Body of pancreas (tissue), 4 donors: ENCODE measurements at regions not wholly inside any gene's neighbourhood (a gene's known extent, or its start where the extent isn't known, plus 50 kb on each side); places are given as distances from the start of the nearest gene placed in this dataset.
A peak's percentile ranks its signal among the peaks of the same experiment; 100 is the strongest.

ENCODE experiments used
- ATAC-seq: fragments of 150-250 bp; one replicate; pipeline ENCODE4 v1.9.1; 2016
- DNase-seq, 4 donors: peaks; one replicate each; pipeline ENCODE4 v3.0.0-alpha.2; 2019
- H3K27ac ChIP-seq, 4 donors: fragments of 200-600 bp; sonication (generic); 1 replicate in 3 of 4; 2 replicates in 1 of 4; pipeline versions ENCODE4 v1.5.1 to v1.6.1; 2016 to 2019; ENCODE audit warnings: mild to moderate bottlenecking in 1 of 4, mixed read lengths in 1 of 4, moderate library complexity in 1 of 4
- H3K27me3 ChIP-seq, 2 donors: fragments of 200-600 bp; sonication (generic); one replicate each; pipeline ENCODE4 v1.6.0; 2016; ENCODE audit warnings: mild to moderate bottlenecking in 1 of 2
- H3K36me3 ChIP-seq, 2 donors: fragments of 200-600 bp; sonication (generic); replicated peaks in 1 of 2; 2 replicates each; pipeline ENCODE4 v1.5.1; 2016; ENCODE audit warnings: low read depth in 2 of 2; ENCODE audit not compliant: insufficient read depth in 1 of 2
- H3K4me1 ChIP-seq: fragments of 200-600 bp; sonication (generic); one replicate; pipeline ENCODE4 v1.6.0; 2016
- H3K4me3 ChIP-seq, 2 donors: fragments of 200-600 bp; sonication (generic); 1 replicate in 1 of 2; 2 replicates in 1 of 2; pipeline ENCODE4 v1.5.1; 2016 to 2019
- H3K9me3 ChIP-seq, 3 donors: fragments of 200-600 bp; sonication (generic); 1 replicate in 2 of 3; 2 replicates in 1 of 3; pipeline ENCODE4 v1.5.1; 2016
- POLR2A ChIP-seq, 3 donors: fragments of 450-650 bp; IDR thresholded peaks; one replicate each; pipeline ENCODE4 v1.6.1; 2016; ENCODE audit warnings: antibody characterized with exemption in 3 of 3, mild to moderate bottlenecking in 2 of 3
- WGBS, 2 donors: methylation state at CpG; one replicate each; pipeline ENCODE4 v1.1.5; 2017; 5-methylcytosine and 5-hydroxymethylcytosine counted together
- intact Hi-C: fragments of 100-400 bp; cut with DNase I; formaldehyde crosslinking; loops from one replicate; pipeline ENCODE4 v1.15.1; 2023
- TF ChIP-seq, protein P1 (sequence below), 7 experiments: fragments of 450-650 bp in 4 of 7; fragments of 200-600 bp in 3 of 7; sonication (generic) in 3 of 7; IDR thresholded peaks; one replicate each; pipeline ENCODE4 v1.5.1; 2016 to 2019; ENCODE audit warnings: antibody characterized with exemption in 7 of 7

DNA sequence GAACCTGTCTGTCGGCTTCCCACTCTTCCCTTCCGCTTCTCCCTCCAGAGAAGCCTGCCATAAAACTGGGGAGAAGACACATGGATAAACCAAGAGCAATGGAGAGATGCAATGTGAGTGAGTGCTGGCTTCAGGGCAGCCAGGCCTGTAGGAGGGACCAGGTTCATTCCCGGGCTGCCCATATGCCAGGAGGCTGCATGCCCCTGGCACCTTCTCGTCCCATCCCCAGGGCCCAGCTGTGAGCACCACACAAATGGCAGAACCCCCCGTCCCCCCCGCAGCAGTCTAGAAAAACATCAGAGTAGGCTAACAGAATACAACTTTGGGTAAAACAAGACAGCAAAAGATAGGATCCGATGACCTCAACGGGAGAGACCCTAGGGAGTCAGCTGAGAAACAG lies 341.3 kb upstream of the SHH start:
- 78 to 85% methylated on average over 8 of the region's 8 CpGs for WGBS, 2 donors
- H3K9me3 ChIP-seq: no peaks in the 10 kb centered on the region
- H3K4me1 ChIP-seq: no peaks in the 10 kb centered on the region
- no peak overlapping the region for H3K4me3 ChIP-seq
- no peak for TF ChIP-seq POLR2A (IDR thresholded peaks at IDR 0.05)
- TF ChIP-seq, protein P1, sequence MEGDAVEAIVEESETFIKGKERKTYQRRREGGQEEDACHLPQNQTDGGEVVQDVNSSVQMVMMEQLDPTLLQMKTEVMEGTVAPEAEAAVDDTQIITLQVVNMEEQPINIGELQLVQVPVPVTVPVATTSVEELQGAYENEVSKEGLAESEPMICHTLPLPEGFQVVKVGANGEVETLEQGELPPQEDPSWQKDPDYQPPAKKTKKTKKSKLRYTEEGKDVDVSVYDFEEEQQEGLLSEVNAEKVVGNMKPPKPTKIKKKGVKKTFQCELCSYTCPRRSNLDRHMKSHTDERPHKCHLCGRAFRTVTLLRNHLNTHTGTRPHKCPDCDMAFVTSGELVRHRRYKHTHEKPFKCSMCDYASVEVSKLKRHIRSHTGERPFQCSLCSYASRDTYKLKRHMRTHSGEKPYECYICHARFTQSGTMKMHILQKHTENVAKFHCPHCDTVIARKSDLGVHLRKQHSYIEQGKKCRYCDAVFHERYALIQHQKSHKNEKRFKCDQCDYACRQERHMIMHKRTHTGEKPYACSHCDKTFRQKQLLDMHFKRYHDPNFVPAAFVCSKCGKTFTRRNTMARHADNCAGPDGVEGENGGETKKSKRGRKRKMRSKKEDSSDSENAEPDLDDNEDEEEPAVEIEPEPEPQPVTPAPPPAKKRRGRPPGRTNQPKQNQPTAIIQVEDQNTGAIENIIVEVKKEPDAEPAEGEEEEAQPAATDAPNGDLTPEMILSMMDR (IDR thresholded peaks at IDR 0.05): no peak
- H3K27me3 ChIP-seq: no peaks in the 10 kb centered on the region
- intact Hi-C loops: no loop called here
- no peaks in the 10 kb centered on the region for H3K36me3 ChIP-seq
- H3K27ac ChIP-seq: no peak overlapping the region
- no peak for DNase-seq
- ATAC-seq: no peak

GRCh38 chr7:156152390-156152789 lies 340.1 kb upstream of the SHH start:
- H3K9me3 ChIP-seq: no peaks in the 10 kb centered on the region
- no peak overlapping the region for H3K4me3 ChIP-seq
- no peaks in the 10 kb centered on the region for H3K36me3 ChIP-seq
- H3K4me1 ChIP-seq: peaks cover 5% of the 10 kb centered on the region
- WGBS, 2 donors: 16% methylated on average over 6 of the region's 6 CpGs
- DNase-seq: no peak
- H3K27ac ChIP-seq: peak overlapping the region in 3 of 4 donors; percentile 42 to 52 (median 46)
- intact Hi-C loops: no loop called here
- no peaks in the 10 kb centered on the region for H3K27me3 ChIP-seq
- ATAC-seq: no peak
- TF ChIP-seq, protein P1 (IDR thresholded peaks at IDR 0.05): no peak
- TF ChIP-seq POLR2A (IDR thresholded peaks at IDR 0.05): no peak

DNA sequence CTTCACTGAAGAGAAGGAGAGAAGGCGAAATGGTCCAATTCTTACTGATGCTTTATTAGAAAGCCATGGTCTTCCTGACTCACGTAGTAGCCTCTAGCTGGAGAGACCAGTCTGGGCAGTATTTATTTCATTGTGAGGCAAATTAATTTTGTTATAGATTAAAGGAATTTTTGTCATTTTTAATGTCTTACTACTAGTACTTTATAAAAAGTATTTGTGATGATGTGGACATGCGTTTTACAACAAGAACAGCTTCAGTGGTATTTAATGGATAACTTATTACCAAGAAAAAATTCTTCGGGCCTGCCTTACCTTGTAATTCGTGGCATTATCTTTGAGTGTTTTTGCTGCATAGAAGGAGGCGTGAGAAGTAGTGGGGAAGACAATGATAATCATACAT lies 339.4 kb upstream of the SHH start:
- H3K9me3 ChIP-seq: no peaks in the 10 kb centered on the region
- intact Hi-C loops: no loop called here
- H3K36me3 ChIP-seq: no peaks in the 10 kb centered on the region
- TF ChIP-seq, protein P1 (IDR thresholded peaks at IDR 0.05): no peak
- no peak for TF ChIP-seq POLR2A (IDR thresholded peaks at IDR 0.05)
- H3K27ac ChIP-seq: peak overlapping the region in 3 of 4 donors; percentile 42 to 52 (median 46)
- H3K4me1 ChIP-seq: peaks cover 12% of the 10 kb centered on the region
- H3K4me3 ChIP-seq: no peak overlapping the region
- ATAC-seq (peak; percentile 56), DNase-seq (no peak)
- WGBS, 2 donors: 49 to 59% methylated on average over 6 of the region's 6 CpGs
- no peaks in the 10 kb centered on the region for H3K27me3 ChIP-seq

GRCh38 chr7:156151078-156151477 lies 338.8 kb upstream of the SHH start:
- 40 to 50% methylated on average over 8 of the region's 8 CpGs for WGBS, 2 donors
- intact Hi-C loops: no loop called here
- Histone ChIP-seq H3K4me1 (peaks cover 12% of the 10 kb centered on the region), H3K4me3 (no peak overlapping the region), H3K36me3 (no peaks in the 10 kb centered on the region), H3K27ac (peak overlapping the region in 3 of 4 donors; percentile 25 to 46 (median 42)), H3K27me3 (no peaks in the 10 kb centered on the region), H3K9me3 (no peaks in the 10 kb centered on the region)
- ATAC-seq (no peak), DNase-seq (no peak)
- TF ChIP-seq, protein P1 (IDR thresholded peaks at IDR 0.05): no peak
- no peak for TF ChIP-seq POLR2A (IDR thresholded peaks at IDR 0.05)

DNA sequence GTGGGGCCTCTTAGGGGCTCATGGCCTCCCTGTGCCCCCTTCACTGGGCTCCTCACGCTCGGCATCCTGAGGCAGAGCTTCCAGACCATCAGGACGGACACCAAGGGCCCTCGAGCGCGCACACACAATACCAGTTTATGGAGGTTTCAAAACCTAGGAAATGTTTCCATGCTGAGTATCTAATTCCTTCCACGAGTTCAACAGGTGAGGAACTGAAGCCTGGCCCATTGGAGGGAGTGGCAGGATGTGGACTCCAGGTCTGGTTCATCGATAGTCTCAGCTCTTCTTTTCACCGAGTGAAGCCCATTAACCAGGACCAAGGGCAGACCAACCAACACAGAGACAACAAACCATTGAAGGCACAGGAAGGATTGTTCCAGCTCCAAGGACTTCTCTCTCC lies 336.7 kb upstream of the SHH start:
- H3K4me1 ChIP-seq: peaks cover 12% of the 10 kb centered on the region
- DNase-seq (no peak), ATAC-seq (no peak)
- H3K9me3 ChIP-seq: no peaks in the 10 kb centered on the region
- intact Hi-C loops: no loop called here
- no peaks in the 10 kb centered on the region for H3K36me3 ChIP-seq
- no peak overlapping the region for H3K27ac ChIP-seq
- WGBS, 2 donors: 93 to 100% methylated on average over 3 to 9 of the region's 9 CpGs
- H3K4me3 ChIP-seq: no peak overlapping the region
- no peaks in the 10 kb centered on the region for H3K27me3 ChIP-seq
- TF ChIP-seq, protein P1 (IDR thresholded peaks at IDR 0.05): no peak
- TF ChIP-seq POLR2A (IDR thresholded peaks at IDR 0.05): no peak
